Naive thymus-derived CD8-positive, alpha-beta T cell (primary cell): ENCODE measurements at regions not wholly inside any gene's neighbourhood (a gene's known extent, or its start where the extent isn't known, plus 50 kb on each side); places are given as distances from the start of the nearest gene placed in this dataset.
"Not testable (repeated sequence)": the region's sequence is repeated elsewhere in the genome, so short reads cannot be mapped to it uniquely, and the experiment has no call there.

ENCODE experiments used
- ATAC-seq, 2 donors: fragments of 150-1000 bp; cut with Tn5 transposase in 1 of 2; sonication (Bioruptor Pico), chemical (Tn5 transposase) in 1 of 2; 1 replicate in 1 of 2; 2 replicates in 1 of 2; pipeline ENCODE4 v1.10.0; 2021; ENCODE audit warnings: mild to moderate bottlenecking in 2 of 2, moderate library complexity in 2 of 2
- POLR2A ChIA-PET: fragments of 350-600 bp; sonication (Branson Sonifier 250); formaldehyde crosslinking; loops from one replicate; lab custom pipeline; 2021; ENCODE audit warnings: antibody characterized with exemption; lab: Charles Lee
- DNase-seq, 10 donors: peaks; one replicate each; pipeline versions ENCODE4 v3.0.0 to v3.0.0-alpha.2; 2020 to 2022
- H3K27ac Mint-ChIP-seq, 10 donors: one replicate each; pipeline ENCODE4 v1.8.0; 2020 to 2022; ENCODE audit warnings: mild to moderate bottlenecking in 10 of 10, mixed read lengths in 10 of 10, moderate library complexity in 4 of 10, inconsistent platforms in 1 of 10
- H3K27me3 Mint-ChIP-seq, 5 donors: one replicate each; pipeline ENCODE4 v1.8.0; 2021 to 2022; ENCODE audit warnings: mixed read lengths in 5 of 5
- H3K36me3 Mint-ChIP-seq, 3 donors: one replicate each; pipeline ENCODE4 v1.8.0; 2020 to 2022; ENCODE audit warnings: mixed read lengths in 3 of 3, mild to moderate bottlenecking in 2 of 3, inconsistent platforms in 1 of 3
- H3K4me1 Mint-ChIP-seq, 4 donors: one replicate each; pipeline ENCODE4 v1.8.0; 2021 to 2022; ENCODE audit warnings: mixed read lengths in 4 of 4
- H3K4me3 Mint-ChIP-seq, 10 donors: one replicate each; pipeline ENCODE4 v1.8.0; 2020 to 2022; ENCODE audit warnings: mild to moderate bottlenecking in 10 of 10, mixed read lengths in 10 of 10, moderate library complexity in 6 of 10, inconsistent platforms in 1 of 10
- H3K9me3 Mint-ChIP-seq, 9 donors: one replicate each; pipeline ENCODE4 v1.8.0; 2020 to 2022; ENCODE audit warnings: mixed read lengths in 9 of 9, mild to moderate bottlenecking in 3 of 9, inconsistent platforms in 1 of 9, moderate library complexity in 1 of 9

GRCh38 chr1:106389160-106389559, 667.3 kb upstream of the PRMT6 start:
- H3K27ac Mint-ChIP-seq, H3K36me3 Mint-ChIP-seq, H3K4me1 Mint-ChIP-seq, H3K4me3 Mint-ChIP-seq, DNase-seq, H3K27me3 Mint-ChIP-seq, ATAC-seq, POLR2A ChIA-PET: not testable (repeated sequence)
- peaks cover 3 to 26% (median 12%) of the 10 kb centered on the region in 9 donors for H3K9me3 Mint-ChIP-seq

- no peak for DNase-seq
- no peak overlapping the region for H3K4me3 Mint-ChIP-seq
- H3K27me3 Mint-ChIP-seq = no peaks in the 10 kb centered on the region
- H3K27ac Mint-ChIP-seq = no peak overlapping the region
- peaks cover 0 to 27% (median 7%) of the 10 kb centered on the region in 9 donors for H3K9me3 Mint-ChIP-seq
- no peaks in the 10 kb centered on the region for H3K36me3 Mint-ChIP-seq
- H3K4me1 Mint-ChIP-seq = no peaks in the 10 kb centered on the region
- POLR2A ChIA-PET = no interaction called here
- no peak for ATAC-seq
Observed at GRCh38 chr1:106393046-106393445, 663.4 kb upstream of the PRMT6 start.

- no peak for DNase-seq
- no peak overlapping the region for H3K27ac Mint-ChIP-seq
- H3K36me3 Mint-ChIP-seq = no peaks in the 10 kb centered on the region
- peaks cover 0 to 7% (median 3%) of the 10 kb centered on the region in 9 donors for H3K9me3 Mint-ChIP-seq
- H3K4me3 Mint-ChIP-seq = no peak overlapping the region
- no peak for ATAC-seq
- H3K4me1 Mint-ChIP-seq = no peaks in the 10 kb centered on the region
- POLR2A ChIA-PET = no interaction called here
- no peaks in the 10 kb centered on the region for H3K27me3 Mint-ChIP-seq
Observed at GRCh38 chr1:106396020-106396419, 660.5 kb upstream of the PRMT6 start.

- ATAC-seq = no peak
Observed at GRCh38 chr1:106398391-106398790, 658.1 kb upstream of the PRMT6 start.

GRCh38 chr1:106406114-106406513, 650.4 kb upstream of the PRMT6 start:
- DNase-seq (no peak), ATAC-seq (no peak)
- Mint-ChIP-seq H3K4me1 (no peaks in the 10 kb centered on the region), H3K36me3 (no peaks in the 10 kb centered on the region), H3K9me3 (peaks cover 0 to 7% (median 0%) of the 10 kb centered on the region in 9 donors), H3K4me3 (no peak overlapping the region), H3K27me3 (no peaks in the 10 kb centered on the region), H3K27ac (no peak overlapping the region)
- POLR2A ChIA-PET = no interaction called here

More at GRCh38 chr1:106398391-106398790, 658.1 kb upstream of the PRMT6 start:
- Mint-ChIP-seq H3K9me3 (peaks cover 0 to 7% (median 5%) of the 10 kb centered on the region in 9 donors), H3K4me1 (no peaks in the 10 kb centered on the region), H3K36me3 (no peaks in the 10 kb centered on the region), H3K4me3 (no peak overlapping the region), H3K27me3 (no peaks in the 10 kb centered on the region), H3K27ac (no peak overlapping the region)
- no peak for DNase-seq
- POLR2A ChIA-PET = no interaction called here

GRCh38 chr1:106412321-106412720, 644.2 kb upstream of the PRMT6 start:
- peaks cover 0 to 17% (median 8%) of the 10 kb centered on the region in 9 donors for H3K9me3 Mint-ChIP-seq
- H3K4me1 Mint-ChIP-seq, H3K36me3 Mint-ChIP-seq, ATAC-seq, H3K4me3 Mint-ChIP-seq, DNase-seq, H3K27ac Mint-ChIP-seq, H3K27me3 Mint-ChIP-seq, POLR2A ChIA-PET: not testable (repeated sequence)

- POLR2A ChIA-PET = no interaction called here
- no peaks in the 10 kb centered on the region for H3K4me1 Mint-ChIP-seq
- H3K9me3 Mint-ChIP-seq = peaks cover 6 to 19% (median 10%) of the 10 kb centered on the region in 9 donors
- no peaks in the 10 kb centered on the region for H3K36me3 Mint-ChIP-seq
- H3K4me3 Mint-ChIP-seq = no peak overlapping the region
- no peak overlapping the region for H3K27ac Mint-ChIP-seq
- no peaks in the 10 kb centered on the region for H3K27me3 Mint-ChIP-seq
- ATAC-seq (no peak), DNase-seq (no peak)
Observed at GRCh38 chr1:106435269-106435668, 621.2 kb upstream of the PRMT6 start.

GRCh38 chr1:106439475-106439874, 617.0 kb upstream of the PRMT6 start:
- POLR2A ChIA-PET = no interaction called here
- H3K27ac Mint-ChIP-seq = no peak overlapping the region
- no peak for ATAC-seq

GRCh38 chr1:106447466-106447865, 609.0 kb upstream of the PRMT6 start:
- peaks cover 0 to 15% (median 6%) of the 10 kb centered on the region in 9 donors for H3K9me3 Mint-ChIP-seq
- ATAC-seq (no peak), DNase-seq (no peak)
- H3K27ac Mint-ChIP-seq = no peak overlapping the region
- H3K4me1 Mint-ChIP-seq = no peaks in the 10 kb centered on the region
- no peak overlapping the region for H3K4me3 Mint-ChIP-seq
- POLR2A ChIA-PET = no interaction called here
- no peaks in the 10 kb centered on the region for H3K27me3 Mint-ChIP-seq
- no peaks in the 10 kb centered on the region for H3K36me3 Mint-ChIP-seq

More at GRCh38 chr1:106439475-106439874, 617.0 kb upstream of the PRMT6 start:
- Mint-ChIP-seq H3K9me3 (peaks cover 7 to 21% (median 10%) of the 10 kb centered on the region in 9 donors), H3K27me3 (no peaks in the 10 kb centered on the region), H3K4me1 (no peaks in the 10 kb centered on the region), H3K4me3 (no peak overlapping the region), H3K36me3 (no peaks in the 10 kb centered on the region)
- no peak for DNase-seq

GRCh38 chr1:106456832-106457231, 599.6 kb upstream of the PRMT6 start:
- Mint-ChIP-seq H3K27ac (no peak overlapping the region), H3K4me1 (no peaks in the 10 kb centered on the region), H3K36me3 (no peaks in the 10 kb centered on the region), H3K27me3 (no peaks in the 10 kb centered on the region), H3K9me3 (peaks cover 0 to 9% (median 3%) of the 10 kb centered on the region in 9 donors), H3K4me3 (no peak overlapping the region)
- ATAC-seq (no peak), DNase-seq (no peak)
- POLR2A ChIA-PET = no interaction called here

GRCh38 chr1:106457368-106457767, 599.1 kb upstream of the PRMT6 start:
- no peaks in the 10 kb centered on the region for H3K27me3 Mint-ChIP-seq
- POLR2A ChIA-PET = no interaction called here
- DNase-seq = no peak
- no peaks in the 10 kb centered on the region for H3K4me1 Mint-ChIP-seq
- H3K9me3 Mint-ChIP-seq = peaks cover 0 to 9% (median 3%) of the 10 kb centered on the region in 9 donors
- H3K4me3 Mint-ChIP-seq = no peak overlapping the region
- ATAC-seq = no peak
- H3K27ac Mint-ChIP-seq = no peak overlapping the region
- no peaks in the 10 kb centered on the region for H3K36me3 Mint-ChIP-seq

- Mint-ChIP-seq H3K4me3 (no peak overlapping the region), H3K9me3 (peaks cover 0 to 5% (median 3%) of the 10 kb centered on the region in 9 donors), H3K36me3 (no peaks in the 10 kb centered on the region), H3K27me3 (no peaks in the 10 kb centered on the region), H3K27ac (no peak overlapping the region), H3K4me1 (no peaks in the 10 kb centered on the region)
- POLR2A ChIA-PET = no interaction called here
- no peak for DNase-seq
- no peak for ATAC-seq
Observed at GRCh38 chr1:106458866-106459265, 597.6 kb upstream of the PRMT6 start.

- POLR2A ChIA-PET = no interaction called here
- no peaks in the 10 kb centered on the region for H3K4me1 Mint-ChIP-seq
- no peak for ATAC-seq
- H3K4me3 Mint-ChIP-seq = no peak overlapping the region
- H3K9me3 Mint-ChIP-seq = peaks cover 0 to 5% (median 4%) of the 10 kb centered on the region in 9 donors
- no peaks in the 10 kb centered on the region for H3K36me3 Mint-ChIP-seq
- no peaks in the 10 kb centered on the region for H3K27me3 Mint-ChIP-seq
- DNase-seq = no peak
- H3K27ac Mint-ChIP-seq = no peak overlapping the region
Observed at GRCh38 chr1:106459418-106459817, 597.1 kb upstream of the PRMT6 start.

- DNase-seq (no peak), ATAC-seq (no peak)
- Mint-ChIP-seq H3K4me3 (no peak overlapping the region), H3K27ac (no peak overlapping the region), H3K4me1 (no peaks in the 10 kb centered on the region), H3K27me3 (no peaks in the 10 kb centered on the region), H3K9me3 (peaks cover 5 to 48% (median 24%) of the 10 kb centered on the region in 9 donors), H3K36me3 (peaks cover 0 to 6% (median 0%) of the 10 kb centered on the region in 3 donors)
- POLR2A ChIA-PET = no interaction called here
Observed at GRCh38 chr1:106465666-106466065, 590.8 kb upstream of the PRMT6 start.
